CD14-positive monocyte (primary cell): ENCODE measurements at regions not wholly inside any gene's neighbourhood (a gene's known extent, or its start where the extent isn't known, plus 50 kb on each side); places are given as distances from the start of the nearest gene placed in this dataset.
A peak's percentile ranks its signal among the peaks of the same experiment; 100 is the strongest.

ENCODE experiments used
- DNase-seq, 3 donors: peaks; one replicate each; pipeline ENCODE4 v3.0.0-alpha.2; 2011 to 2022
- H2AFZ ChIP-seq: 2 replicates; pipeline ENCODE4 v1.6.0; 2012; ENCODE audit warnings: mild to moderate bottlenecking, low read depth, low read length, inconsistent platforms; ENCODE audit not compliant: insufficient read depth, poor library complexity, severe bottlenecking
- H3K27ac ChIP-seq, 2 donors: 1 replicate in 1 of 2; 2 replicates in 1 of 2; pipeline ENCODE4 v1.5.1; 2012 to 2013; ENCODE audit warnings: low read length in 2 of 2, control low read depth in 1 of 2, inconsistent platforms in 1 of 2, low read depth in 1 of 2, mild to moderate bottlenecking in 1 of 2
- H3K27me3 ChIP-seq, 2 donors: one replicate each; pipeline versions ENCODE4 v1.6.0 to v1.6.1; 2011 to 2013; ENCODE audit warnings: low read length in 2 of 2; ENCODE audit not compliant: control insufficient read depth in 2 of 2, insufficient read depth in 2 of 2
- H3K36me3 ChIP-seq, 2 donors: replicated peaks in 1 of 2; 1 replicate in 1 of 2; 2 replicates in 1 of 2; pipeline versions ENCODE4 v1.5.1 to v1.6.1; 2012 to 2013; ENCODE audit warnings: low read length in 2 of 2, control low read depth in 1 of 2, inconsistent platforms in 1 of 2, mild to moderate bottlenecking in 1 of 2; ENCODE audit not compliant: insufficient read depth in 2 of 2, control insufficient read depth in 1 of 2
- H3K4me1 ChIP-seq, 2 donors: 1 replicate in 1 of 2; 2 replicates in 1 of 2; pipeline versions ENCODE4 v1.5.1 to v1.6.1; 2012 to 2013; ENCODE audit warnings: low read length in 2 of 2, control low read depth in 1 of 2, inconsistent platforms in 1 of 2, mild to moderate bottlenecking in 1 of 2, moderate library complexity in 1 of 2; ENCODE audit not compliant: insufficient read depth in 2 of 2, control insufficient read depth in 1 of 2
- H3K4me2 ChIP-seq: replicated peaks from 2 replicates; pipeline ENCODE3; 2012; ENCODE audit warnings: low read length, moderate library complexity, mild to moderate bottlenecking; ENCODE audit not compliant: poor library complexity, severe bottlenecking; ENCODE audit errors: extremely low read depth
- H3K4me3 ChIP-seq, 3 experiments: fragments of 200-600 bp in 1 of 3; sonication (generic) in 1 of 3; replicated peaks in 1 of 3; 1 replicate in 2 of 3; 2 replicates in 1 of 3; pipeline ENCODE4 v1.5.1; 2011 to 2013; ENCODE audit warnings: low read length in 3 of 3, mild to moderate bottlenecking in 3 of 3, control low read depth in 2 of 3, low read depth in 2 of 3, inconsistent platforms in 1 of 3, moderate library complexity in 1 of 3
- H3K79me2 ChIP-seq: 2 replicates; pipeline ENCODE4 v1.6.0; 2012; ENCODE audit warnings: mild to moderate bottlenecking, control low read depth, inconsistent platforms, low read length, moderate library complexity; ENCODE audit not compliant: insufficient read depth
- H3K9ac ChIP-seq: 2 replicates; pipeline ENCODE4 v1.6.0; 2017; ENCODE audit warnings: low read length, mild to moderate bottlenecking; ENCODE audit not compliant: insufficient read depth, poor library complexity, severe bottlenecking
- H3K9me3 ChIP-seq, 2 donors: replicated peaks in 1 of 2; 1 replicate in 1 of 2; 2 replicates in 1 of 2; pipeline versions ENCODE4 v1.5.1 to v1.6.1; 2012 to 2013; ENCODE audit warnings: low read length in 2 of 2, control low read depth in 1 of 2; ENCODE audit not compliant: control insufficient read depth in 1 of 2, insufficient read depth in 1 of 2
- H4K20me1 ChIP-seq: 2 replicates; pipeline ENCODE4 v1.6.0; 2012; ENCODE audit warnings: mild to moderate bottlenecking, low read length, control low read depth, moderate library complexity; ENCODE audit not compliant: insufficient read depth
- H3K27ac Mint-ChIP-seq, 7 donors: one replicate each; pipeline ENCODE4 v1.8.0; 2020; ENCODE audit warnings: mild to moderate bottlenecking in 7 of 7, mixed read lengths in 7 of 7, moderate library complexity in 6 of 7, inconsistent platforms in 2 of 7
- H3K27me3 Mint-ChIP-seq, 3 donors: one replicate each; pipeline ENCODE4 v1.8.0; 2021 to 2022; ENCODE audit warnings: low read depth in 3 of 3, mild to moderate bottlenecking in 3 of 3, mixed read lengths in 3 of 3, moderate library complexity in 3 of 3, inconsistent platforms in 1 of 3
- H3K36me3 Mint-ChIP-seq, 2 donors: one replicate each; pipeline ENCODE4 v1.8.0; 2020; ENCODE audit warnings: mixed read lengths in 2 of 2, inconsistent platforms in 1 of 2, mild to moderate bottlenecking in 1 of 2
- H3K4me1 Mint-ChIP-seq: one replicate; pipeline ENCODE4 v1.8.0; 2020; ENCODE audit warnings: mild to moderate bottlenecking, mixed read lengths
- H3K4me3 Mint-ChIP-seq, 2 donors: one replicate each; pipeline ENCODE4 v1.8.0; 2020; ENCODE audit warnings: mild to moderate bottlenecking in 2 of 2, mixed read lengths in 2 of 2, moderate library complexity in 1 of 2
- H3K9me3 Mint-ChIP-seq, 7 donors: one replicate each; pipeline ENCODE4 v1.8.0; 2020 to 2022; ENCODE audit warnings: mixed read lengths in 7 of 7, mild to moderate bottlenecking in 6 of 7, moderate library complexity in 6 of 7, inconsistent platforms in 2 of 7
- WGBS: methylation state at CpG from one replicate; pipeline ENCODE4 v1.1.5; 2013; ENCODE audit warnings: missing lambda C conversion rate; ENCODE audit not compliant: insufficient coverage; 5-methylcytosine and 5-hydroxymethylcytosine counted together
- intact Hi-C, 2 donors: fragments of 100-400 bp; cut with micrococcal nuclease; formaldehyde crosslinking; loops; one replicate each; pipeline versions ENCODE4 v1.15.0 to v1.15.1; 2023
- TF ChIP-seq, protein P1 (sequence below): fragments of 200-600 bp; IDR thresholded peaks from one replicate; pipeline ENCODE4 v1.8.0; 2022; ENCODE audit warnings: antibody characterized with exemption, mild to moderate bottlenecking

DNA sequence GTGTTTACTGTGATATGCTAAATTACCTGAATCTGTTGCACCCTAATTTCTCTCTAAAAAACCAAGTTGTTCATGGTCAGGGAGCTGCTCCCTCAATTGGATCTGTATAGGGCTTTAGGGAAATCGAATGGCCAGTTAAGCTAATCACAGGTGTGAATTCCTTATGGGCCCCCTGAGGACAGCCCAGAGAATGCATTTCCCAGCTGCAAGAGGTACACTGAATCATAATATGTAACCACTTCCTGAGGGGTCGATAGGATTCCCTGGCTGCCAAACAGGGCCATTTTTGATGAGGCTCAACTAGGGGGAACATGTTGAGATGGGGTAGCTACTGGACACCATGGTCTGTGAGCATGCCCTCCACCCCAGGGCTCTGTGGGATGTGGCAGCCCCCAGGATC is 478.6 kb downstream of the CCDC171 start:
- H3K27ac ChIP-seq = no peak overlapping the region
- H3K27me3 ChIP-seq = no peaks in the 10 kb centered on the region
- Mint-ChIP-seq H3K4me3 (no peak overlapping the region), H3K9me3 (peaks cover 0 to 10% (median 3%) of the 10 kb centered on the region in 7 donors), H3K27ac (no peak overlapping the region), H3K27me3 (peaks cover 0 to 8% (median 4%) of the 10 kb centered on the region in 3 donors), H3K4me1 (peaks cover 6% of the 10 kb centered on the region), H3K36me3 (no peaks in the 10 kb centered on the region)
- no peaks in the 10 kb centered on the region for H3K79me2 ChIP-seq
- H3K9ac ChIP-seq = no peak overlapping the region
- TF ChIP-seq, protein P1, sequence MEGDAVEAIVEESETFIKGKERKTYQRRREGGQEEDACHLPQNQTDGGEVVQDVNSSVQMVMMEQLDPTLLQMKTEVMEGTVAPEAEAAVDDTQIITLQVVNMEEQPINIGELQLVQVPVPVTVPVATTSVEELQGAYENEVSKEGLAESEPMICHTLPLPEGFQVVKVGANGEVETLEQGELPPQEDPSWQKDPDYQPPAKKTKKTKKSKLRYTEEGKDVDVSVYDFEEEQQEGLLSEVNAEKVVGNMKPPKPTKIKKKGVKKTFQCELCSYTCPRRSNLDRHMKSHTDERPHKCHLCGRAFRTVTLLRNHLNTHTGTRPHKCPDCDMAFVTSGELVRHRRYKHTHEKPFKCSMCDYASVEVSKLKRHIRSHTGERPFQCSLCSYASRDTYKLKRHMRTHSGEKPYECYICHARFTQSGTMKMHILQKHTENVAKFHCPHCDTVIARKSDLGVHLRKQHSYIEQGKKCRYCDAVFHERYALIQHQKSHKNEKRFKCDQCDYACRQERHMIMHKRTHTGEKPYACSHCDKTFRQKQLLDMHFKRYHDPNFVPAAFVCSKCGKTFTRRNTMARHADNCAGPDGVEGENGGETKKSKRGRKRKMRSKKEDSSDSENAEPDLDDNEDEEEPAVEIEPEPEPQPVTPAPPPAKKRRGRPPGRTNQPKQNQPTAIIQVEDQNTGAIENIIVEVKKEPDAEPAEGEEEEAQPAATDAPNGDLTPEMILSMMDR = no peak
- no peak for DNase-seq
- 50% methylated on average over 2 of the region's 2 CpGs for WGBS
- no peaks in the 10 kb centered on the region for H4K20me1 ChIP-seq
- no peak overlapping the region for H2AFZ ChIP-seq
- H3K4me1 ChIP-seq = no peaks in the 10 kb centered on the region
- H3K4me3 ChIP-seq = no peak overlapping the region
- H3K9me3 ChIP-seq = no peaks in the 10 kb centered on the region
- intact Hi-C loops = no loop called here
- H3K4me2 ChIP-seq = no peak overlapping the region
- no peaks in the 10 kb centered on the region for H3K36me3 ChIP-seq

DNA sequence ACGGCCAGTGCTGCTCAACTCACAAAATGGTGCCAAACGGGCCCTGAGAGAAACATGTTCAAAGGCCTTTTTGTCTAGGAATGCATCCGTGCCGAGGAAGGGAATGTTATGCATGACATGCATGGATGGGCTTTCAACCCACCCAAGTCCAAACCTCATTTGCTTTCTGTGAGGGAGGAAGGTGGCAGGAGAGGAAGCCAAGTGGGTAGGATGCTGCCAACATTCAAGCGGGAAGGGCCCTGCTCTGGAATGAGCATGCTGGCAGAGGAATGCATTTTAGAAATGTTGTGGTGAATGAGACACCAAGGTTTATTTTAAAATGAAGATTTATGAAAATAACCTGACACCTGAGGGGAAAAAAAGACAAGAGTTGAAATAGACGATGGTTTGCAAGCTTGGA is 479.1 kb downstream of the CCDC171 start:
- Histone ChIP-seq H3K9ac (no peak overlapping the region), H3K36me3 (no peaks in the 10 kb centered on the region), H3K27me3 (no peaks in the 10 kb centered on the region), H3K4me3 (no peak overlapping the region), H3K27ac (no peak overlapping the region), H3K4me2 (no peak overlapping the region), H3K79me2 (no peaks in the 10 kb centered on the region), H2AFZ (no peak overlapping the region), H3K4me1 (no peaks in the 10 kb centered on the region), H4K20me1 (no peaks in the 10 kb centered on the region), H3K9me3 (no peaks in the 10 kb centered on the region)
- Mint-ChIP-seq H3K4me1 (peaks cover 6% of the 10 kb centered on the region), H3K36me3 (no peaks in the 10 kb centered on the region), H3K27ac (no peak overlapping the region), H3K27me3 (peaks cover 0 to 8% (median 4%) of the 10 kb centered on the region in 3 donors), H3K9me3 (peaks cover 0 to 10% (median 3%) of the 10 kb centered on the region in 7 donors), H3K4me3 (peak overlapping the region in 1 of 2 donors; percentile 10)
- 98% methylated on average over 3 of the region's 6 CpGs for WGBS
- TF ChIP-seq, protein P1 = no peak
- DNase-seq = no peak
- intact Hi-C loops = no loop called here
